WTC11 (cell line): ENCODE measurements at regions not wholly inside any gene's neighbourhood (a gene's known extent, or its start where the extent isn't known, plus 50 kb on each side); places are given as distances from the start of the nearest gene placed in this dataset.

Experiments
- ATAC-seq: fragments of 200-7000 bp; cut with Tn5 transposase; 2 replicates; pipeline ENCODE4 v1.10.0; 2021; ENCODE audit warnings: mild to moderate bottlenecking, moderate library complexity
- CTCF ChIA-PET: fragments of 300-600 bp; sonication (Branson Sonifier 250); formaldehyde crosslinking; loops from one replicate; lab custom pipeline; 2021; ENCODE audit warnings: antibody characterized with exemption; lab: Charles Lee
- POLR2A ChIA-PET: fragments of 350-600 bp; sonication (Branson Sonifier 250); formaldehyde crosslinking; loops from one replicate; lab custom pipeline; 2021; ENCODE audit warnings: antibody characterized with exemption; lab: Charles Lee
- DNase-seq: peaks from one replicate; pipeline ENCODE4 v3.0.0; 2021; ENCODE audit warnings: low spot score
- H3K27ac Mint-ChIP-seq: 2 replicates; pipeline ENCODE4 v1.8.0; 2021; ENCODE audit warnings: mixed read lengths
- H3K27me3 Mint-ChIP-seq: 2 replicates; pipeline ENCODE4 v1.8.0; 2021; ENCODE audit warnings: low read depth, mild to moderate bottlenecking, moderate library complexity, mixed read lengths
- H3K36me3 Mint-ChIP-seq: 2 replicates; pipeline ENCODE4 v1.8.0; 2021; ENCODE audit warnings: mixed read lengths
- H3K4me1 Mint-ChIP-seq: 2 replicates; pipeline ENCODE4 v1.8.0; 2022; ENCODE audit warnings: mixed read lengths
- H3K4me3 Mint-ChIP-seq: 2 replicates; pipeline ENCODE4 v1.8.0; 2021; ENCODE audit warnings: mild to moderate bottlenecking, moderate library complexity, mixed read lengths
- H3K9me3 Mint-ChIP-seq: 2 replicates; pipeline ENCODE4 v1.8.0; 2021; ENCODE audit warnings: mixed read lengths
- ELF4 ChIP-seq: sonication (generic); formaldehyde crosslinking; IDR thresholded peaks from 2 replicates; pipeline ENCODE4 v1.8.1; 2022; ENCODE audit warnings: low read depth, mild to moderate bottlenecking, moderate library complexity, missing genetic modification reagents
- EMX1 ChIP-seq: fragments of 250-450 bp; sonication (Bioruptor Pico); IDR thresholded peaks from 2 replicates; pipeline ENCODE4 v1.8.0; 2021; ENCODE audit warnings: mild to moderate bottlenecking
- FOXK1 ChIP-seq: sonication (generic); formaldehyde crosslinking; IDR thresholded peaks from 2 replicates; pipeline ENCODE4 v1.8.0; 2022; ENCODE audit warnings: mild to moderate bottlenecking, moderate library complexity, missing genetic modification reagents
- GRHL2 ChIP-seq: fragments of 250-450 bp; sonication (Bioruptor Pico); IDR thresholded peaks from 2 replicates; pipeline ENCODE4 v1.8.0; 2022; ENCODE audit warnings: mild to moderate bottlenecking, moderate library complexity; ENCODE audit not compliant: insufficient replicate concordance, severe bottlenecking
- IRF2 ChIP-seq: sonication (generic); formaldehyde crosslinking; IDR thresholded peaks from 2 replicates; pipeline ENCODE4 v1.8.0; 2022; ENCODE audit warnings: low read depth, missing genetic modification reagents, borderline replicate concordance
- NFYB ChIP-seq: sonication (generic); formaldehyde crosslinking; conservative IDR thresholded peaks from 2 replicates; pipeline ENCODE4 v1.8.0; 2022; ENCODE audit warnings: low read depth, missing genetic modification reagents
- NR3C1 ChIP-seq: sonication (generic); formaldehyde crosslinking; conservative IDR thresholded peaks from 2 replicates; pipeline ENCODE4 v1.8.1; 2023; ENCODE audit warnings: low read depth, mild to moderate bottlenecking, missing genetic modification reagents
- OVOL2 ChIP-seq: fragments of 250-450 bp; sonication (Bioruptor Pico); IDR thresholded peaks from 2 replicates; pipeline ENCODE4 v1.9.0; 2021; ENCODE audit warnings: mild to moderate bottlenecking, borderline replicate concordance
- RELA ChIP-seq: sonication (generic); formaldehyde crosslinking; IDR thresholded peaks from 2 replicates; pipeline ENCODE4 v1.8.1; 2022; ENCODE audit warnings: missing genetic modification reagents, mild to moderate bottlenecking, borderline replicate concordance
- SMAD3 ChIP-seq: sonication (generic); formaldehyde crosslinking; IDR thresholded peaks from 2 replicates; pipeline ENCODE4 v1.8.0; 2022; ENCODE audit warnings: missing genetic modification reagents, mild to moderate bottlenecking, borderline replicate concordance
- TEAD1 ChIP-seq: sonication (generic); formaldehyde crosslinking; IDR thresholded peaks from 2 replicates; pipeline ENCODE4 v1.8.0; 2022; ENCODE audit warnings: mild to moderate bottlenecking, missing genetic modification reagents
- ZBTB21 ChIP-seq: sonication (generic); formaldehyde crosslinking; IDR thresholded peaks from 2 replicates; pipeline ENCODE4 v1.8.1; 2023; ENCODE audit warnings: mild to moderate bottlenecking, missing genetic modification reagents, borderline replicate concordance
- ZNF121 ChIP-seq: sonication (generic); formaldehyde crosslinking; IDR thresholded peaks from 2 replicates; pipeline ENCODE4 v1.8.0; 2023; ENCODE audit warnings: missing genetic modification reagents
- ZNF138 ChIP-seq: sonication (generic); formaldehyde crosslinking; conservative IDR thresholded peaks from 2 replicates; pipeline ENCODE4 v1.8.1; 2022; ENCODE audit warnings: mild to moderate bottlenecking, moderate library complexity, missing genetic modification reagents
- ZNF396 ChIP-seq: fragments of 250-450 bp; sonication (Bioruptor Pico); IDR thresholded peaks from 2 replicates; pipeline ENCODE4 v1.8.0; 2021; ENCODE audit warnings: mild to moderate bottlenecking, moderate library complexity, borderline replicate concordance
- ZNF423 ChIP-seq: fragments of 250-450 bp; sonication (Bioruptor Pico); IDR thresholded peaks from 2 replicates; pipeline ENCODE4 v2.1.2; 2022; ENCODE audit warnings: mild to moderate bottlenecking, moderate library complexity
- ZNF671 ChIP-seq: fragments of 250-450 bp; sonication (Bioruptor Pico); IDR thresholded peaks from 2 replicates; pipeline ENCODE4 v1.8.0; 2021; ENCODE audit warnings: mild to moderate bottlenecking
- TF ChIP-seq, protein P1 (sequence below): sonication (generic); formaldehyde crosslinking; IDR thresholded peaks from 2 replicates; pipeline ENCODE4 v1.8.1; 2022; ENCODE audit warnings: mild to moderate bottlenecking, missing genetic modification reagents, moderate library complexity, borderline replicate concordance
- TF ChIP-seq, protein P2 (sequence below): sonication (generic); formaldehyde crosslinking; IDR thresholded peaks from 2 replicates; pipeline ENCODE4 v1.8.1; 2023; ENCODE audit warnings: mild to moderate bottlenecking, moderate library complexity, missing genetic modification reagents
- TF ChIP-seq, protein P3 (sequence below): sonication (generic); formaldehyde crosslinking; IDR thresholded peaks from 2 replicates; pipeline ENCODE4 v1.8.1; 2023; ENCODE audit warnings: mild to moderate bottlenecking, missing genetic modification reagents, borderline replicate concordance
- TF ChIP-seq, protein P4 (sequence below): sonication (generic); formaldehyde crosslinking; IDR thresholded peaks from 2 replicates; pipeline ENCODE4 v1.8.0; 2022; ENCODE audit warnings: mild to moderate bottlenecking, missing genetic modification reagents
- TF ChIP-seq, protein P5 (sequence below): sonication (generic); formaldehyde crosslinking; IDR thresholded peaks from 2 replicates; pipeline ENCODE4 v1.8.1; 2023; ENCODE audit warnings: mild to moderate bottlenecking, missing genetic modification reagents, moderate library complexity
- TF ChIP-seq, protein P6 (sequence below): sonication (generic); formaldehyde crosslinking; IDR thresholded peaks from 2 replicates; pipeline ENCODE4 v1.8.1; 2023; ENCODE audit warnings: mild to moderate bottlenecking, missing genetic modification reagents, moderate library complexity

DNA sequence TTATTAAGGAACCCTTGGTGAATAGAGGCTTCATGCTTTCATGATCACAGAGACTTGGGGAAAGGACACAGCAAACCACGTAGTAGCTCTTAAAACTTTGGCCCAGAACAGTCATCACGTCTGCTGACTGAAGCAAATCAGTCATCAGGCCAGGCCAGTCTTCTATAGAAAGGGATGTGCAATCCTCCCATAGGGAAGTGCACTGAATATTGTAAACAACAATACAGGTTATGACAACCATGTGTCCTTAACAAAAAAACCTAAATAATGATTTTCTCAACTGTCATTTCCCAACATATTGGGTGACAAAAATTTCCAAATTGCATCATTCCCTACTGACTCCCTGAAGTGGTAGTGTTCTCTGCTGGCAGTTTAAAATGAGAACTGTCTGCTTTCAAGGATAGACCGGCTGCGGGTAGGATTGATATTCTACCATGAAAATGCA is 388.2 kb upstream of the CITED2 start (continued):
- TF ChIP-seq, protein P1, sequence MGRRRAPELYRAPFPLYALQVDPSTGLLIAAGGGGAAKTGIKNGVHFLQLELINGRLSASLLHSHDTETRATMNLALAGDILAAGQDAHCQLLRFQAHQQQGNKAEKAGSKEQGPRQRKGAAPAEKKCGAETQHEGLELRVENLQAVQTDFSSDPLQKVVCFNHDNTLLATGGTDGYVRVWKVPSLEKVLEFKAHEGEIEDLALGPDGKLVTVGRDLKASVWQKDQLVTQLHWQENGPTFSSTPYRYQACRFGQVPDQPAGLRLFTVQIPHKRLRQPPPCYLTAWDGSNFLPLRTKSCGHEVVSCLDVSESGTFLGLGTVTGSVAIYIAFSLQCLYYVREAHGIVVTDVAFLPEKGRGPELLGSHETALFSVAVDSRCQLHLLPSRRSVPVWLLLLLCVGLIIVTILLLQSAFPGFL (CRISPR knock-in tag), result no peak
- TF ChIP-seq ZNF671, result no peak
- TF ChIP-seq RELA, result no peak
- TF ChIP-seq FOXK1 (CRISPR knock-in tag), result no peak
- TF ChIP-seq, protein P2, sequence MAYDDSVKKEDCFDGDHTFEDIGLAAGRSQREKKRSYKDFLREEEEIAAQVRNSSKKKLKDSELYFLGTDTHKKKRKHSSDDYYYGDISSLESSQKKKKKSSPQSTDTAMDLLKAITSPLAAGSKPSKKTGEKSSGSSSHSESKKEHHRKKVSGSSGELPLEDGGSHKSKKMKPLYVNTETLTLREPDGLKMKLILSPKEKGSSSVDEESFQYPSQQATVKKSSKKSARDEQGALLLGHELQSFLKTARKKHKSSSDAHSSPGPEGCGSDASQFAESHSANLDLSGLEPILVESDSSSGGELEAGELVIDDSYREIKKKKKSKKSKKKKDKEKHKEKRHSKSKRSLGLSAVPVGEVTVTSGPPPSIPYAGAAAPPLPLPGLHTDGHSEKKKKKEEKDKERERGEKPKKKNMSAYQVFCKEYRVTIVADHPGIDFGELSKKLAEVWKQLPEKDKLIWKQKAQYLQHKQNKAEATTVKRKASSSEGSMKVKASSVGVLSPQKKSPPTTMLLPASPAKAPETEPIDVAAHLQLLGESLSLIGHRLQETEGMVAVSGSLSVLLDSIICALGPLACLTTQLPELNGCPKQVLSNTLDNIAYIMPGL (CRISPR knock-in tag), result no peak

DNA sequence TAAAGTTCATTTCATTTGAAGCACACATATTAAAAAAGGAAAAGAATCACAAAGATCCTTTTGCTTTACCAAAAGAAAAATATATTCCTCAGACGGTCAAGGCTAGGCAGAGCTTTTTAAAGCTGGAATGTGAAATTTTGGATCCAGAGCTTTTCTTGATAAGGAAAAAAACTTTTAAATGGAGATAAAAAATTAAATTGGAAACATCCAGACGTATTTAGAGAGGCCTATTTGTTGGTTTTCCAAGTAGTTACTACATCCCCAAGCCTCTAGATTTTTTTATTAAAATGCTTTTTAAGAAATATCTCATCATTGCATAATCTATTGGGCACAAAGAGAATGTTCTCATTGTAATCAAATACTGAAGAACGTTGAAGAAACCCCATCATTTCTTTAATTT is 385.7 kb upstream of the CITED2 start:
- ChIA-PET POLR2A (no interaction called here), CTCF (no interaction called here)
- TF ChIP-seq ELF4 (CRISPR knock-in tag) (no peak), NR3C1 (CRISPR knock-in tag) (no peak), ZNF396 (CRISPR knock-in tag) (no peak), TEAD1 (no peak), FOXK1 (CRISPR knock-in tag) (no peak)
- TF ChIP-seq, protein P3, sequence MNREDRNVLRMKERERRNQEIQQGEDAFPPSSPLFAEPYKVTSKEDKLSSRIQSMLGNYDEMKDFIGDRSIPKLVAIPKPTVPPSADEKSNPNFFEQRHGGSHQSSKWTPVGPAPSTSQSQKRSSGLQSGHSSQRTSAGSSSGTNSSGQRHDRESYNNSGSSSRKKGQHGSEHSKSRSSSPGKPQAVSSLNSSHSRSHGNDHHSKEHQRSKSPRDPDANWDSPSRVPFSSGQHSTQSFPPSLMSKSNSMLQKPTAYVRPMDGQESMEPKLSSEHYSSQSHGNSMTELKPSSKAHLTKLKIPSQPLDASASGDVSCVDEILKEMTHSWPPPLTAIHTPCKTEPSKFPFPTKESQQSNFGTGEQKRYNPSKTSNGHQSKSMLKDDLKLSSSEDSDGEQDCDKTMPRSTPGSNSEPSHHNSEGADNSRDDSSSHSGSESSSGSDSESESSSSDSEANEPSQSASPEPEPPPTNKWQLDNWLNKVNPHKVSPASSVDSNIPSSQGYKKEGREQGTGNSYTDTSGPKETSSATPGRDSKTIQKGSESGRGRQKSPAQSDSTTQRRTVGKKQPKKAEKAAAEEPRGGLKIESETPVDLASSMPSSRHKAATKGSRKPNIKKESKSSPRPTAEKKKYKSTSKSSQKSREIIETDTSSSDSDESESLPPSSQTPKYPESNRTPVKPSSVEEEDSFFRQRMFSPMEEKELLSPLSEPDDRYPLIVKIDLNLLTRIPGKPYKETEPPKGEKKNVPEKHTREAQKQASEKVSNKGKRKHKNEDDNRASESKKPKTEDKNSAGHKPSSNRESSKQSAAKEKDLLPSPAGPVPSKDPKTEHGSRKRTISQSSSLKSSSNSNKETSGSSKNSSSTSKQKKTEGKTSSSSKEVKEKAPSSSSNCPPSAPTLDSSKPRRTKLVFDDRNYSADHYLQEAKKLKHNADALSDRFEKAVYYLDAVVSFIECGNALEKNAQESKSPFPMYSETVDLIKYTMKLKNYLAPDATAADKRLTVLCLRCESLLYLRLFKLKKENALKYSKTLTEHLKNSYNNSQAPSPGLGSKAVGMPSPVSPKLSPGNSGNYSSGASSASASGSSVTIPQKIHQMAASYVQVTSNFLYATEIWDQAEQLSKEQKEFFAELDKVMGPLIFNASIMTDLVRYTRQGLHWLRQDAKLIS (CRISPR knock-in tag), result no peak
- TF ChIP-seq, protein P4, sequence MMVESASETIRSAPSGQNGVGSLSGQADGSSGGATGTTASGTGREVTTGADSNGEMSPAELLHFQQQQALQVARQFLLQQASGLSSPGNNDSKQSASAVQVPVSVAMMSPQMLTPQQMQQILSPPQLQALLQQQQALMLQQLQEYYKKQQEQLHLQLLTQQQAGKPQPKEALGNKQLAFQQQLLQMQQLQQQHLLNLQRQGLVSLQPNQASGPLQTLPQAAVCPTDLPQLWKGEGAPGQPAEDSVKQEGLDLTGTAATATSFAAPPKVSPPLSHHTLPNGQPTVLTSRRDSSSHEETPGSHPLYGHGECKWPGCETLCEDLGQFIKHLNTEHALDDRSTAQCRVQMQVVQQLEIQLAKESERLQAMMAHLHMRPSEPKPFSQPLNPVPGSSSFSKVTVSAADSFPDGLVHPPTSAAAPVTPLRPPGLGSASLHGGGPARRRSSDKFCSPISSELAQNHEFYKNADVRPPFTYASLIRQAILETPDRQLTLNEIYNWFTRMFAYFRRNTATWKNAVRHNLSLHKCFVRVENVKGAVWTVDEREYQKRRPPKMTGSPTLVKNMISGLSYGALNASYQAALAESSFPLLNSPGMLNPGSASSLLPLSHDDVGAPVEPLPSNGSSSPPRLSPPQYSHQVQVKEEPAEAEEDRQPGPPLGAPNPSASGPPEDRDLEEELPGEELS (CRISPR knock-in tag), result no peak
- DNase-seq (no peak), ATAC-seq (no peak)
- peaks cover 7% of the 10 kb centered on the region for H3K9me3 Mint-ChIP-seq
- H3K4me1 Mint-ChIP-seq, result peaks cover 4% of the 10 kb centered on the region
- H3K27me3 Mint-ChIP-seq, result no peaks in the 10 kb centered on the region
- H3K36me3 Mint-ChIP-seq, result no peaks in the 10 kb centered on the region
- no peak overlapping the region for H3K4me3 Mint-ChIP-seq
- H3K27ac Mint-ChIP-seq, result 0 out of 2 replicates have a peak overlapping the region, but pooled peaks have one; percentile 38

DNA sequence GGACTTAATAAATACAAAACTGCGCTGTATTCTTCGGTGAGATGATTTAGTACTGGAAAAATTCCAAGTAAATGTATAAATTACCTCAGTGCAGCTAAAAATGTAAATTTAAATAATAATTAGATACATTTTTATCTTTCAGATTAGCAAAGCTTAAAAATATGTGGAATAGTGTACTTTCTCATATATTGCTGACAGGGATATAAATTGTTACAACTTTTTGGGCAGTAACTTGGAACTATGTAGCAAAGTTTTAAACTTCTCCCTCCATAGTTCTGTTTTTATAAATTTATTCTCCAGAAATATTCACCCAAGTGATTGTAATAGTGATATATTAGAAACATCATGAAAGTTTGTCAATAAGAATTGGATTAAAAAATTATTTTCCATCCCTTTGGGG is 384.6 kb upstream of the CITED2 start:
- Mint-ChIP-seq H3K4me1 (peaks cover 5% of the 10 kb centered on the region), H3K4me3 (no peak overlapping the region), H3K27ac (no peak overlapping the region), H3K27me3 (no peaks in the 10 kb centered on the region), H3K9me3 (peaks cover 1% of the 10 kb centered on the region; the same call in 1 of the 2 replicates), H3K36me3 (no peaks in the 10 kb centered on the region)
- ChIA-PET POLR2A (no interaction called here), CTCF (no interaction called here)
- TF ChIP-seq ZNF423 (CRISPR knock-in tag) (no peak), EMX1 (CRISPR knock-in tag) (no peak), SMAD3 (no peak), ZBTB21 (CRISPR knock-in tag) (no peak), GRHL2 (no peak), IRF2 (CRISPR knock-in tag) (no peak), ZNF121 (no peak), OVOL2 (CRISPR knock-in tag) (no peak), NFYB (no peak), ZNF138 (CRISPR knock-in tag) (no peak)
- TF ChIP-seq, protein P5, sequence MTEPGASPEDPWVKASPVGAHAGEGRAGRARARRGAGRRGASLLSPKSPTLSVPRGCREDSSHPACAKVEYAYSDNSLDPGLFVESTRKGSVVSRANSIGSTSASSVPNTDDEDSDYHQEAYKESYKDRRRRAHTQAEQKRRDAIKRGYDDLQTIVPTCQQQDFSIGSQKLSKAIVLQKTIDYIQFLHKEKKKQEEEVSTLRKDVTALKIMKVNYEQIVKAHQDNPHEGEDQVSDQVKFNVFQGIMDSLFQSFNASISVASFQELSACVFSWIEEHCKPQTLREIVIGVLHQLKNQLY (CRISPR knock-in tag), result no peak
- TF ChIP-seq, protein P6, sequence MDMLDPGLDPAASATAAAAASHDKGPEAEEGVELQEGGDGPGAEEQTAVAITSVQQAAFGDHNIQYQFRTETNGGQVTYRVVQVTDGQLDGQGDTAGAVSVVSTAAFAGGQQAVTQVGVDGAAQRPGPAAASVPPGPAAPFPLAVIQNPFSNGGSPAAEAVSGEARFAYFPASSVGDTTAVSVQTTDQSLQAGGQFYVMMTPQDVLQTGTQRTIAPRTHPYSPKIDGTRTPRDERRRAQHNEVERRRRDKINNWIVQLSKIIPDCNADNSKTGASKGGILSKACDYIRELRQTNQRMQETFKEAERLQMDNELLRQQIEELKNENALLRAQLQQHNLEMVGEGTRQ, result no peak
- ATAC-seq (no peak), DNase-seq (no peak)
